ENCODE measurements at regions not wholly inside any gene's neighbourhood (a gene's known extent, or its start where the extent isn't known, plus 50 kb on each side); places are given as distances from the start of the nearest gene placed in this dataset.

DNA sequence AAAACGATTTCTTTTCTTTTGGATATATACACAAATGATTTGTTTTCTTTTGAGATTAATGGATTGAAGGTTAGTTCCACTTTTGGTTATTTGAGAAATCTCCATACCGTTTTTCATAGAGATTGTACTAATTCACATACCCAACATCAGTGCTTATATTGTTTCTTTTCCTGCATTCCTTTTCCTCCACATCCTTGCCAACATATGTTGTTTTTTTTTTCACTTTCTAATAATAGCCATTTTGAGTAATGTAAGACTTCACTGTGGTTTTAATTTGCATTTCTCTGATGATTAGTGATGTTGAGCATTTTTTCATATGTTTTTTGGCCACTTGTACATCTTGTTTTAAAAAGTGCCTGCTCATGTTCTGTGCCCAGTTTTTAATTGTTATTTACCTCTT, 846.4 kb upstream of the EYS start:
- POLR2A ChIA-PET, result no interaction called here
- TF ChIP-seq, protein P1, sequence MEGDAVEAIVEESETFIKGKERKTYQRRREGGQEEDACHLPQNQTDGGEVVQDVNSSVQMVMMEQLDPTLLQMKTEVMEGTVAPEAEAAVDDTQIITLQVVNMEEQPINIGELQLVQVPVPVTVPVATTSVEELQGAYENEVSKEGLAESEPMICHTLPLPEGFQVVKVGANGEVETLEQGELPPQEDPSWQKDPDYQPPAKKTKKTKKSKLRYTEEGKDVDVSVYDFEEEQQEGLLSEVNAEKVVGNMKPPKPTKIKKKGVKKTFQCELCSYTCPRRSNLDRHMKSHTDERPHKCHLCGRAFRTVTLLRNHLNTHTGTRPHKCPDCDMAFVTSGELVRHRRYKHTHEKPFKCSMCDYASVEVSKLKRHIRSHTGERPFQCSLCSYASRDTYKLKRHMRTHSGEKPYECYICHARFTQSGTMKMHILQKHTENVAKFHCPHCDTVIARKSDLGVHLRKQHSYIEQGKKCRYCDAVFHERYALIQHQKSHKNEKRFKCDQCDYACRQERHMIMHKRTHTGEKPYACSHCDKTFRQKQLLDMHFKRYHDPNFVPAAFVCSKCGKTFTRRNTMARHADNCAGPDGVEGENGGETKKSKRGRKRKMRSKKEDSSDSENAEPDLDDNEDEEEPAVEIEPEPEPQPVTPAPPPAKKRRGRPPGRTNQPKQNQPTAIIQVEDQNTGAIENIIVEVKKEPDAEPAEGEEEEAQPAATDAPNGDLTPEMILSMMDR (IDR thresholded peaks at IDR 0.05; ENCODE audit: insufficient read depth, low read length, missing control alignments), result no peak
- CTCF ChIA-PET, result no interaction called here
- DNase-seq (ENCODE audit: low read depth, low spot score), result no peak
- no peak overlapping the region for H3K4me3 ChIP-seq (ENCODE audit: low read depth, low read length)

DNA sequence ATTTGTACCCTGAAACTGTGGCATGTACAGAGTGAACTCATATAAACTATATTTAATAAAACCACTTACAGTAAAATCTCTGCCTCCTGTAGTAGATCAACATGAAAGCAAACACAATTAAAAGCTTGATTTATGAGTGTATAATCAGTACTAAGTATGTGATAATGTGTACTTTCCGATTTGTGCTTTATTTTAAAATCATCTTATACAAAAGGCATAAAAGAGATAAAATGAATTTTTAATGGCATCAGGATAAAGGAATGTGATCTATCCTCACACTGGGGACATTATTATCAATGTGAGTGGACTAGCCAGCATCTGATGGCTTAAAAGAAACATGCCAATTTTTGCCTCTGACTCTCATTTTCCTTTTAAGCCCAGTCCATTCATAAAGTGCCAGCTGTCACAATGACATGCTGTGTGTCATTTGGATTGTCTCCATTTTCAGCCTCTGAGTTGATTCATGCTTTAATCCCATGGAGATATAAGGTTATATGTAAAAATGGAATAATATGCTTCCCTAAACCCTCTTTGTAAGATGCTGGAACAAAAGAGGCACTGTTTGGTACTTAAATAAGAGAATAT, 831.6 kb upstream of the EYS start:
- H3K4me3 ChIP-seq (ENCODE audit: low read depth, low read length), result no peak overlapping the region
- CTCF ChIA-PET, result no interaction called here
- POLR2A ChIA-PET, result no interaction called here
- DNase-seq (ENCODE audit: low read depth, low spot score), result no peak
- TF ChIP-seq, protein P1 (IDR thresholded peaks at IDR 0.05; ENCODE audit: insufficient read depth, low read length, missing control alignments), result no peak

DNA sequence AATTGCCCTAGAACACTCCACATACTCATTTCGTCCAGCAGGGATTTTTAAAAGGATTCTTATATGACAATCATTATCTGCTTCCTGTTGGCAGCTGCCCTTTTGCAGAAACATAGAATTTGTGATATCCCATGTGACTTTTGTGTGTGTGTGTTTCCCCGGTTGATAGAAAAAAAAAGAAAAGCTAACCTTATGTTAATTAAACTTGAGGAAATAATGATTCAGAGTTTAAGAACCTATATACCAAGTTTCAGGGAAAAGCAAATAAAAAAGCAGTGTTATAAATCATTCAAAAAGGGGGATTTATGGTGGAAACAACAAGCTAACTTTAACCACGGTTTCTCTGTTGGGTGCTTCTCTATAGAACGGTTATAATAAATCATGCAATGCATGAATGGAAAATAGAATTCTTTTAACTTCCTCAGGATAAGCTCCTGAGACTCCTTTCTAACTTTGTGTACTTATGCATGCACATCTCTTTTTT, 826.9 kb upstream of the EYS start:
- no peak overlapping the region for H3K4me3 ChIP-seq (ENCODE audit: low read depth, low read length)
- TF ChIP-seq, protein P1 (IDR thresholded peaks at IDR 0.05; ENCODE audit: insufficient read depth, low read length, missing control alignments), result no peak
- POLR2A ChIA-PET, result no interaction called here
- CTCF ChIA-PET, result no interaction called here
- DNase-seq (ENCODE audit: low read depth, low spot score), result no peak

DNA sequence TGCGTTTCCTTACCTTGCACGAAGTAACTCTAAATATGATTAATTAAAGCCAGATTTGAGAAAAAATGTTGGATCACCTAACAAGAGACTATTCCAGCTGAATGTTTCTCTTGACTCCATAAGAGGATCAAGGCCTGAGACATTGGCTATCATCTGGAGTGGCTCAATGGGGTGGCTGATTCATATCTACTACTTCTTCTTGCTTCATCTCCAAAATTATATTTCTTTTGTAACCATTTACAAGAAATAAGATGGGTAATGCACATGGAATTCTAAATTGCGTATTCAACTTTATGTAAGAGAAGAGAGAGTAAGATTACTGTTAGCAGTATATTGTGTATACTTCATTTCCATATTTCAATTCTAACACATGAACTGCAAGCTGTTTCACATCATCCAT, 819.0 kb upstream of the EYS start:
- POLR2A ChIA-PET, result no interaction called here

DNA sequence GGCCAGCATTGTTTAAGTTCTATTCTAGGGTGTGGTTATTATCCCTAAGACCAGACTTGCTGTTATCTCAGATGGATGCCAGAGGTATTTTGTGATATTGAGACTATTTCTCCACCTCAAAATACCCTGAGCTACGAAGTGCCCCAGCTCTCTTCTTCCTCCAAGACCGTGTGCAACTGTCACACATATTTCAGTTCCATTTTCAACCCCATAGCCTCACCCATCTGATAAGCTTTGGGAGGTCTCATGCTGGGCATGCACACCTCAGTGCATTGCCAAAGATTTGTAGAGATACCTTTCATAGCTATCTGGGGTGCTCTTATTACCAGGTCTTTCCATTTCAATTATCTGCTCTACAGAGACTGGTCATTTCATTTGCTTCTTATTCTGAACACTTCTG, 815.8 kb upstream of the EYS start:
- DNase-seq (ENCODE audit: low read depth, low spot score), result no peak
- ChIA-PET CTCF (no interaction called here), POLR2A (interaction anchor here (0.6 kb wide), 1 partner anchor 440 kb away, joined by 3 read pairs; no protein-coding TSS in a partner anchor)
- no peak overlapping the region for H3K4me3 ChIP-seq (ENCODE audit: low read depth, low read length)
- TF ChIP-seq, protein P1 (IDR thresholded peaks at IDR 0.05; ENCODE audit: insufficient read depth, low read length, missing control alignments), result no peak

More for the DNA sequence above, 819.0 kb upstream of the EYS start:
- no peak for DNase-seq (ENCODE audit: low read depth, low spot score)
- TF ChIP-seq, protein P1 (IDR thresholded peaks at IDR 0.05; ENCODE audit: insufficient read depth, low read length, missing control alignments), result no peak
- CTCF ChIA-PET, result no interaction called here
- no peak overlapping the region for H3K4me3 ChIP-seq (ENCODE audit: low read depth, low read length)

DNA sequence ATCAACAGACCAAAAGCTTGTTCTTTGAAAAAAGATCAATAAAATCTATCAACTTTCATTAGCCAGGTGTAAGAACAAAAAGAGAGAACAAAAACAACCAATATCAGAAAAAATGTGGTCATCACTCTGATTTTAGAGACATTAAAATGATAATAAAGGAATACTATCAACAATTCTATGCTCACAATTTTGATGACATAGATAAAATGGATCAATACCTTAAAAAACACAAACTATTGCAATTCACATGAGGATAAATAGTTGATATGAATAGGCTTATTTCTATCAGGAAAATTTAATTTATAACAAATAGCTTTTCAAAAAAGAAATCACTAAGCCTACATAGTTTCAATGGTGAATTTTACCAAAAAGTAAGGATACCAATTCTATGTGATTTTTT, 809.4 kb upstream of the EYS start:
- ChIA-PET POLR2A (no interaction called here), CTCF (no interaction called here)
- no peak overlapping the region for H3K4me3 ChIP-seq (ENCODE audit: low read depth, low read length)
- DNase-seq (ENCODE audit: low read depth, low spot score), result no peak
- TF ChIP-seq, protein P1 (IDR thresholded peaks at IDR 0.05; ENCODE audit: insufficient read depth, low read length, missing control alignments), result no peak

Measured in AG04449 (cell line).